Uterus (tissue), 2 donors: ENCODE measurements at regions not wholly inside any gene's neighbourhood (a gene's known extent, or its start where the extent isn't known, plus 50 kb on each side); places are given as distances from the start of the nearest gene placed in this dataset.

ENCODE experiments used
- CTCF ChIP-seq, 4 experiments: fragments of 200-600 bp in 2 of 4; fragments of 450-650 bp in 2 of 4; sonication (generic) in 2 of 4; IDR thresholded peaks; one replicate each; pipeline ENCODE4 v1.5.1; 2016 to 2019; ENCODE audit warnings: antibody characterized with exemption in 4 of 4, mild to moderate bottlenecking in 2 of 4, moderate library complexity in 1 of 4
- POLR2A ChIP-seq, 2 donors: fragments of 450-650 bp; IDR thresholded peaks; one replicate each; pipeline ENCODE4 v1.6.1; 2016; ENCODE audit warnings: antibody characterized with exemption in 2 of 2, mild to moderate bottlenecking in 1 of 2, moderate library complexity in 1 of 2

DNA sequence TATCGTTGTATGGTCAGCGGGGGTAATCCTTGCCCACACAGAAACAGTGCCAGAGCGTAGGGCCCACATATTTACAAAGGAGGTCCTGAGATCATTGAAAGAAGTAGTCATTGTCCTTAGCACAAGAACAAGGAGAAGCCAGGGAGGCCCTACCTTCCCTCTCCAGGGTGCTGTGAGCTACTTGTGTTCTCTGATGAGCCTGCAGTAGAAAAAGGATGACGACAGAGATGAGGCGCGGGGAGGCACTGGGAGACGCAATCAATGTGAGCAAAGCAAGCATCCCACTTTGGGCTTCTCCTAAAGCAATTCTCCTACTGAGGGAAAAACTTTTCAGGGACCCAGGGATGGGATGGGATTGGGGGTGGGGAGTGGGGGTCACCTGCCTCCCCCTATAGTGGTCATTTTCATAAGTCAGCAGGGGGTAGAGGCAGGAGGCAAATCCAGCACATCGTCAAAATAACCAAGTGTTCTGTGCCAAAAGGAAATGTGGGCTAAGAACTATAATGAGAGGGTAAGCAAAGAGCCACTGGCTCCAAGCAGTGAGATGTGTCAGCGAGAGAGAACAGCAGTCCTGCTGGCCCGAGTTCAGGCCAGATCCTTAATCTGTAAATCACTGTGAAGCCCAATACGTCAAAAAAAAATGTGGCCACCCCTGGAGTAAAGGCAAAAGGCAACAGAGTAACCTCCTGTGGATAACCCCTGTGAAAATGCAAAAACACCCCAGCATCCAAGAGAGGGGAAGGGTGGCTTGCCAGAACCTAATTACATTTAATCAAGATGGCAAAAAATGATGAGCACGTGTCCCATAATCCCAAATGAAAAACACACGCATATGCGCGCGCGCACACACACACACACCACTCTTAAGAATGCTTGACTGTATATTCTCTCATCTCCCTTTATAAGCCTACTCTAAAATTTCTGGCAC lies 136.6 kb upstream of the HHIP start:
- no peak for TF ChIP-seq CTCF (IDR thresholded peaks at IDR 0.05)
- TF ChIP-seq POLR2A (IDR thresholded peaks at IDR 0.05) = no peak
